Cardiac muscle cell (in vitro differentiated cells and primary cell): ENCODE measurements at regions not wholly inside any gene's neighbourhood (a gene's known extent, or its start where the extent isn't known, plus 50 kb on each side); places are given as distances from the start of the nearest gene placed in this dataset.

Source experiments
- DNase-seq, 2 donors: peaks; one replicate each; pipeline versions ENCODE4 v3.0.0 to v3.0.0-alpha.2; 2010 to 2017; ENCODE audit warnings: low read depth in 1 of 2, low spot score in 1 of 2
- H3K27ac ChIP-seq: fragments of 200-600 bp; sonication (generic); 2 replicates; pipeline ENCODE4 v1.5.1; 2016
- H3K27me3 ChIP-seq: fragments of 200-600 bp; sonication (generic); 2 replicates; pipeline ENCODE4 v1.6.0; 2016; ENCODE audit warnings: control low read depth
- H3K36me3 ChIP-seq: fragments of 200-600 bp; sonication (generic); 2 replicates; pipeline ENCODE4 v1.5.1; 2016; ENCODE audit warnings: control low read depth
- H3K4me1 ChIP-seq: fragments of 200-600 bp; sonication (generic); 2 replicates; pipeline ENCODE4 v1.8.1; 2017; ENCODE audit warnings: low read depth, mild to moderate bottlenecking, mixed run types
- H3K4me3 ChIP-seq: fragments of 200-600 bp; sonication (generic); 2 replicates; pipeline ENCODE4 v1.5.1; 2016; ENCODE audit warnings: mild to moderate bottlenecking
- H3K9me3 ChIP-seq: fragments of 200-600 bp; sonication (generic); 2 replicates; pipeline ENCODE4 v1.5.1; 2017; ENCODE audit warnings: low read depth, mild to moderate bottlenecking, control low read depth
- CTCF ChIP-seq: IDR thresholded peaks from 2 replicates; pipeline ENCODE4 v1.5.1; 2012; ENCODE audit warnings: low read depth, mild to moderate bottlenecking, low read length

- H3K4me3 ChIP-seq: no peak overlapping the region
- no peaks in the 10 kb centered on the region for H3K36me3 ChIP-seq
- no peaks in the 10 kb centered on the region for H3K9me3 ChIP-seq
- H3K27ac ChIP-seq: no peak overlapping the region
- DNase-seq: no peak
- no peaks in the 10 kb centered on the region for H3K4me1 ChIP-seq
- H3K27me3 ChIP-seq: no peaks in the 10 kb centered on the region
- TF ChIP-seq CTCF: no peak
Observed at GRCh38 chr4:24175707-24176106, 285.9 kb upstream of the PPARGC1A start.

GRCh38 chr4:24174602-24175001 is 284.8 kb upstream of the PPARGC1A start:
- DNase-seq: no peak
- H3K4me3 ChIP-seq: no peak overlapping the region
- H3K4me1 ChIP-seq: no peaks in the 10 kb centered on the region
- H3K27ac ChIP-seq: no peak overlapping the region
- no peak for TF ChIP-seq CTCF
- no peaks in the 10 kb centered on the region for H3K9me3 ChIP-seq
- no peaks in the 10 kb centered on the region for H3K36me3 ChIP-seq
- H3K27me3 ChIP-seq: no peaks in the 10 kb centered on the region

GRCh38 chr4:24172406-24172805 is 282.6 kb upstream of the PPARGC1A start:
- DNase-seq: no peak
- TF ChIP-seq CTCF: no peak

GRCh38 chr4:24169956-24170355 is 280.1 kb upstream of the PPARGC1A start:
- Histone ChIP-seq H3K27ac (no peak overlapping the region), H3K4me1 (no peaks in the 10 kb centered on the region), H3K9me3 (no peaks in the 10 kb centered on the region), H3K4me3 (no peak overlapping the region), H3K27me3 (no peaks in the 10 kb centered on the region), H3K36me3 (no peaks in the 10 kb centered on the region)
- DNase-seq: no peak
- no peak for TF ChIP-seq CTCF

More at GRCh38 chr4:24172406-24172805, 282.6 kb upstream of the PPARGC1A start:
- no peak overlapping the region for H3K27ac ChIP-seq
- no peaks in the 10 kb centered on the region for H3K9me3 ChIP-seq
- no peaks in the 10 kb centered on the region for H3K4me1 ChIP-seq
- no peak overlapping the region for H3K4me3 ChIP-seq
- H3K27me3 ChIP-seq: no peaks in the 10 kb centered on the region
- no peaks in the 10 kb centered on the region for H3K36me3 ChIP-seq

GRCh38 chr4:24168658-24169057 is 278.8 kb upstream of the PPARGC1A start:
- TF ChIP-seq CTCF: no peak
- no peak for DNase-seq

GRCh38 chr4:24166501-24166900 is 276.7 kb upstream of the PPARGC1A start:
- Histone ChIP-seq H3K9me3 (no peaks in the 10 kb centered on the region), H3K4me1 (no peaks in the 10 kb centered on the region), H3K27ac (no peak overlapping the region), H3K27me3 (no peaks in the 10 kb centered on the region), H3K36me3 (no peaks in the 10 kb centered on the region), H3K4me3 (no peak overlapping the region)
- DNase-seq: no peak
- no peak for TF ChIP-seq CTCF

More at GRCh38 chr4:24168658-24169057, 278.8 kb upstream of the PPARGC1A start:
- H3K4me1 ChIP-seq: no peaks in the 10 kb centered on the region
- H3K27me3 ChIP-seq: no peaks in the 10 kb centered on the region
- no peak overlapping the region for H3K4me3 ChIP-seq
- no peaks in the 10 kb centered on the region for H3K9me3 ChIP-seq
- no peaks in the 10 kb centered on the region for H3K36me3 ChIP-seq
- H3K27ac ChIP-seq: no peak overlapping the region
